Cardiac fibroblast (primary cell): ENCODE measurements at regions not wholly inside any gene's neighbourhood (a gene's known extent, or its start where the extent isn't known, plus 50 kb on each side); places are given as distances from the start of the nearest gene placed in this dataset.

Source experiments
- DNase-seq, 2 donors: peaks; one replicate each; pipeline versions ENCODE4 v3.0.0 to v3.0.0-alpha.2; 2010; ENCODE audit warnings: low read depth in 2 of 2
- H3K4me3 ChIP-seq, 2 donors: replicated peaks in 1 of 2; 1 replicate in 1 of 2; 2 replicates in 1 of 2; pipeline ENCODE4 v1.5.1; 2011; ENCODE audit warnings: low read depth in 2 of 2, low read length in 2 of 2, mild to moderate bottlenecking in 2 of 2, moderate library complexity in 1 of 2
- TF ChIP-seq, protein P1 (sequence below): IDR thresholded peaks from one replicate; pipeline ENCODE4 v1.5.1; 2011; ENCODE audit warnings: low read depth, mild to moderate bottlenecking, low read length, inconsistent platforms

DNA sequence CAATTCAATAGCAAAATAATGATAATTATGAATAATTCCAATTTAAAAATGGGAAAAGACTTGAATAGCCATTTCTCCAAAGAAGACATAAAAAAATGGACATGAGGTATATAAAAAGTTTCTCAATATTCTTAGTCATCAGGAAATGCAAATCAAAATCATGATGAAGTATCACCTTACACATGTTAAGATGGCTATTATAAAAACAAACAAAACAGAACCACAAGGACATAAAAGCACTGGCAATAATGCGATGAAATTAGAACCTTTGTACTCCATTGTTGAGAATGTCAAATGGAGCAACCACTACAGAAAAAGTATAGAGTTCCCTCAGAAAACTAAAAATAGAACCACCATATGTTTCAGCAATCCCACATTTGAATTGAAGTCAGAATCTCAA lies 1186.1 kb downstream of the SLITRK5 start:
- TF ChIP-seq, protein P1, sequence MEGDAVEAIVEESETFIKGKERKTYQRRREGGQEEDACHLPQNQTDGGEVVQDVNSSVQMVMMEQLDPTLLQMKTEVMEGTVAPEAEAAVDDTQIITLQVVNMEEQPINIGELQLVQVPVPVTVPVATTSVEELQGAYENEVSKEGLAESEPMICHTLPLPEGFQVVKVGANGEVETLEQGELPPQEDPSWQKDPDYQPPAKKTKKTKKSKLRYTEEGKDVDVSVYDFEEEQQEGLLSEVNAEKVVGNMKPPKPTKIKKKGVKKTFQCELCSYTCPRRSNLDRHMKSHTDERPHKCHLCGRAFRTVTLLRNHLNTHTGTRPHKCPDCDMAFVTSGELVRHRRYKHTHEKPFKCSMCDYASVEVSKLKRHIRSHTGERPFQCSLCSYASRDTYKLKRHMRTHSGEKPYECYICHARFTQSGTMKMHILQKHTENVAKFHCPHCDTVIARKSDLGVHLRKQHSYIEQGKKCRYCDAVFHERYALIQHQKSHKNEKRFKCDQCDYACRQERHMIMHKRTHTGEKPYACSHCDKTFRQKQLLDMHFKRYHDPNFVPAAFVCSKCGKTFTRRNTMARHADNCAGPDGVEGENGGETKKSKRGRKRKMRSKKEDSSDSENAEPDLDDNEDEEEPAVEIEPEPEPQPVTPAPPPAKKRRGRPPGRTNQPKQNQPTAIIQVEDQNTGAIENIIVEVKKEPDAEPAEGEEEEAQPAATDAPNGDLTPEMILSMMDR = no peak
- no peak overlapping the region for H3K4me3 ChIP-seq
- no peak for DNase-seq

DNA sequence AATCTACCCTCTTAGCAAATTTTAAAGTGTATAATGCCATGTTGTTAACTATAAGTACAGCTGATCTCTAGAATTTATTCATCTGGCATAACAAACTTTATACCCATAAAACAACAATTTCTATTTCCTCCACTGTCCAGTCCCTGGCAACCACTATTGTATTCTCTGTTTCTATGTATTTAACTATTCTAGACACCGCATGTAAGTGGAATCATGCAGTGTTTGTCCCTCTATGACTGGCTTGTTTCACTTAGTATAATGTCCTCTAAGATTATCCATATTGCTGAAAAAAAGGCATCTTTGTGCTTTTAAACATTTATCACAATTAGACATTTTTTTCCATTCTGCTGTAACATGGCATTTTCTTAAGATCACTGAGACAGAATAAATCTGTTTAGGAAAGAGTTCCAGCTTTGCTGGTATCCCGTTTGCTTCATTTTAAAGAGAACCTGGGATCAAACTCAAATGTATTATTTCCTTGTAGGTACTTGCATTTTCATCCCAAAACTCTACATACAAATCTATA lies 1191.0 kb downstream of the SLITRK5 start:
- TF ChIP-seq, protein P1 = no peak
- no peak overlapping the region for H3K4me3 ChIP-seq
- DNase-seq = no peak

DNA sequence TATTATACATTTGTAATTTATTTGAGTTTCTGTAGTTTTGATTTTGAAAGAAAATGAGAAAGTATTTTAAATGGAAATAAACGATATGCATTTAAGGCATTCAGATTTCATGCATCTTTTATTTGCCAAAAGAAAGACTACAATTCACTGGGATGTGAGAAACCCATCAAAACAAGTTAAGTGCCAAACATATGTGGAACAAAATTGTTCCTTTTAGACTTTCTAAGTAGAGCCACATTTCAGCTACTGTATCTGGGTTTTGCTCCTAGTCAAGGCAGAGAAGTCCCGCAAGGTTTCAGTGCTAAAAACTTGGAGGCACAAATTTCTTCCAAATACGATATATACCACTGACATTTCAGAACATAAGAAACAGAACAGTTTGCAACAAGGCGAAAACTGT lies 1191.9 kb downstream of the SLITRK5 start:
- TF ChIP-seq, protein P1 = no peak
- no peak for DNase-seq
- no peak overlapping the region for H3K4me3 ChIP-seq

DNA sequence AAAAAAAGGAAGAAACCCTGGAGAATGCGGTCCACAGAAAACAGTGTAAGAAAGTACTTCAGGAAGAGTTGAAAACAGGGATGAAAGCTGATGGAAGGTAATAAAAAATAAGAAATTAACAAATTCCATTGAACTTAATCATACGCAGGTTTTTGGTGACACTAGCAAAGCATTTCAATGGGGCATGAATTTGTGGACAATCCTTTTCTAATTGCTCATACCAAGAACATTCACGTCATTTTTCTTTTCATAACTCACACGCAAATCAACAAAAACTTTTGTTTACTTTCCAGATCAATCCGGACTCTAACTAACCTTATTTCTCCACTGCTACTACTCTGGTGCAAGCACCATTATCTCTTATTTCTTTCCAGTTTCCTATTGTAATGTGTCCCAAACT lies 1195.0 kb downstream of the SLITRK5 start:
- no peak for DNase-seq
- TF ChIP-seq, protein P1 = no peak
- no peak overlapping the region for H3K4me3 ChIP-seq

GRCh38 chr13:88883741-88884140 lies 1212.6 kb downstream of the SLITRK5 start:
- DNase-seq = no peak
- no peak overlapping the region for H3K4me3 ChIP-seq
- TF ChIP-seq, protein P1 = no peak

GRCh38 chr13:88887045-88887662 lies 1216.0 kb downstream of the SLITRK5 start:
- DNase-seq = no peak
- TF ChIP-seq, protein P1 = no peak
- H3K4me3 ChIP-seq = no peak overlapping the region
